ENCODE measurements at regions not wholly inside any gene's neighbourhood (a gene's known extent, or its start where the extent isn't known, plus 50 kb on each side); places are given as distances from the start of the nearest gene placed in this dataset.
"Not testable (repeated sequence)": the region's sequence is repeated elsewhere in the genome, so short reads cannot be mapped to it uniquely, and the experiment has no call there.

DNA sequence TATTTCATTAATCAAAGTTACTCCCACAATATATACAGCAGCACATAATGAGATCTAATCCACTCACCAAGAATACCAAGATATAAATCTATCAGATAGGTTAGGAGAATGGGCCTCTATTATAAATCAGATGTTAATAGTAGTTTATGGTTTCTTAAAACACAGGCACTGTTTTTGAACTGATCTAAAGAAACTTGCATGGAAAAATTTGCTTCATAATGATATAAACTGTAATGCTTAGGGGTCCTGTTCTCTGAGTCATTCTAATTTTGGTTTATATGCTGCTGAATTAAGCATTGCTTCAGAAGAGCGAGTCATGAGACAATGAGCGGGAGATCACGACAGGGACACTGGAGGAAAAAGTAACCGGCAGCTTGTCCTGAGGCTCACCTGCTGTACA is 113.3 kb upstream of the OTUD4 start:
- no peak for DNase-seq

DNA sequence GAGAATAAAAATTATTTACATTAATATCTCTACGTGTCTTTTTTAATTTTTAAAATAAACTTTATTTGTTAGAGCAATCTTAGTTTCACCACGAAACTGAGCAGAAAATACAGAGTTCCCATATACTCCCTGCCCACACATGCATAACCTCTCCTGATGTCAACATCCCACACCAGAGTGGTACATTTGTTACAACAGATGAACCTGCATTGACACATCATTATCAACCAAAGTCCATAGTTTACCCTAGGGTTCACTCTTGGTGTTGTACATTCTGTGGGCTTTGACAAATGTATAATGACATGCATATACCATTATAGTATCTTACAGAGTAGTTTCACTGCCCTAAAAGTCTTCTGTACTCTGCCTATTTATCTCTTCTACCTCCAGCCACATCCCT is 110.6 kb upstream of the OTUD4 start:
- no peak for DNase-seq

GRCh38 chr4:145289403-145290076 is 109.2 kb upstream of the OTUD4 start:
- DNase-seq = no peak

- no peak for DNase-seq
These were observed 107.0 kb upstream of the OTUD4 start for GRCh38 chr4:145287351-145287750.

GRCh38 chr4:145285928-145286327 is 105.5 kb upstream of the OTUD4 start:
- DNase-seq = no peak

- no peak for DNase-seq
These were observed 103.5 kb upstream of the OTUD4 start for GRCh38 chr4:145283909-145284308.

DNA sequence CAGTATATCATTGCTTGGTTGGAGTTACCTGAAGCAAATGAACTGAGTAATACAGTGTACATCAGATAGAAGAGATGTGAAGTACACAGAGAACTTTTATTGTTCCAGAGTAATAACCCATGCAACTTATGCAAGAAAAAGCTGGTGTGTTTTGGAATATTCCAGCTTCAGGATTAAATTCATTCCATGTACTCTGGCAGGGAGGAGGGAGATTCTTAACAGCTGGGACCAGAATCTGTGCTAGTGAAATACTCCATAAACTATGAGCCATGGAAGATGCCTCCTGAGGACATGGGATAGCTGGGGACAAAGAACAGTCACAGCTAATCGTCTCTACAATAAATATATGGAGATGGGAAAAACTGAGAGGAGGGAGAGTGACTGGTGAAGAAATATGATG is 101.6 kb upstream of the OTUD4 start:
- DNase-seq = no peak

- DNase-seq = no peak
These were observed 100.8 kb upstream of the OTUD4 start for GRCh38 chr4:145281224-145281623.

DNA sequence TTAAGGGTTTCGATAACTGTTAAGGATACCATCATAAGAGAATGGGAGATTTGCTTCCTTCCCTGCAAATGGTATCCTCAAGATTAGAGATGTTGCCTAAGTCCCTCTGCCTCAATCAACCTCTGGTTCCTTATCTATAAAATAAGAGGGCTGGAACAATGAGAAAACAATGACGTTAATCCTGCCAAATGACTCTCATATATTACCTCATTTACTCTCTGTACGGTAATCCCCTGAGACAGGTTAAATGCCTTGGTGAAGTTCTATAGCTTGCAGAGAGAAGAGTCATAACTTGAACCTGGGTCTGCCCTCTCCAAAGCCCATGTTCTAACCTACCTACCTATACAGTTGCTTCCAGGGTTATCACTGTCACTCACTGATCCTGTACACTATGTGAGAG is 100.2 kb upstream of the OTUD4 start:
- DNase-seq = no peak

DNA sequence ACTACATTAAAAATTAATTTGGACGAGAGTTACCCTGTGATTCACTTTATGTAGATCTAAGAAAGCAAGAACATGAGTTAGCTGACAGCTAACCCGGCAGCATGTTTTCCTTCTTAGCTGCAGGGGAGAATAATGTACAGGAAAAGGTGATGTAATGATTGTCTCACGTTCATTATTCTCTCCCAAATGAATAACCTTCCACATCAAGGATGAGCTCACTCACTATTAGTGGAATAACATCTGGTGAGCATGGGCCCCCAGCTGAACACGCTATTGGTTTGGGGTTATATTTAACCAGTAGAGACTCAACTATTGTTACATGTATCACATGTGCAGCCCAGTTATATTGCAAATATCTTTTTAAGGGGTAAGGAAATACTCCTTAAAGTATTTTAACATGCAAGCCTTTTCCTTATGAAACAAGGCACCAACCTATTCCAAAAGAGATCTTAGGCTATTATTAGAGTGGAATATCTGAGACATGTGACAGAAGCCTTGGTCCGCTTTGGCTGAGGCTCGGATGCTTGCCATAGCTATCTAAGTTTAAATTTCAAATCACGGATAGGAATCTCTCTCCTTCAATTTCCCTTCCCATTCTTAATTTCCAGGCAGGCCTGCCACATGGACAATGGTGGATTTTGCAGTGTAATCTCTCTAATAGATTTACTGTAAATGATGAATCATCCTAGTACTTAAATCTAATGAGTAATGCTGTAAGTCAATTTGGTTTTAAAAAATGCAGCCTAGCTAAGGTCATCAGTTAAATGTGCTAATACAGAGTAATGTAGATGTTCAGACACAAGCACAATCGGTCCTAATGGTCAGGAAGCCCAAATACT is 99.0 kb upstream of the OTUD4 start:
- no peak for DNase-seq

GRCh38 chr4:145278341-145279121 is 98.1 kb upstream of the OTUD4 start:
- DNase-seq = peak; percentile 4

DNA sequence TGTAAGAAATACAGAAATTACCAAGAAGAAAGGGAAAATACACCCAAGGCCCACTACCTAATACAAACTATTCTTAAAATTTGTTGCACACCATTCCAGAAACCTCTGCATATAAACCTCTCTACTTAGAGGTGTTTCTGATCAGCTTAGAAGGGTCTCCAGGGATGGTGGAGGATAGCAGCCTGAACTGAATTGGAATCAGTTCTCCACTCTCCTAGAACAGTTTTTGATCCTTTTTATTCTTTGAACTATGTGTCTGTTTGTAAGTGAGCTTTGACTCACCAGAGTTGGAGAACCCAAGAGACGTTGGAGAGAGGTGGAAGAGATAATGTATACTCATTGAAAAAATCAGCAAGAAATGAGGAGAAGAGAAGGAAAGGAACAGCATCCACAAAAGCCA is 96.6 kb upstream of the OTUD4 start:
- DNase-seq = no peak

DNA sequence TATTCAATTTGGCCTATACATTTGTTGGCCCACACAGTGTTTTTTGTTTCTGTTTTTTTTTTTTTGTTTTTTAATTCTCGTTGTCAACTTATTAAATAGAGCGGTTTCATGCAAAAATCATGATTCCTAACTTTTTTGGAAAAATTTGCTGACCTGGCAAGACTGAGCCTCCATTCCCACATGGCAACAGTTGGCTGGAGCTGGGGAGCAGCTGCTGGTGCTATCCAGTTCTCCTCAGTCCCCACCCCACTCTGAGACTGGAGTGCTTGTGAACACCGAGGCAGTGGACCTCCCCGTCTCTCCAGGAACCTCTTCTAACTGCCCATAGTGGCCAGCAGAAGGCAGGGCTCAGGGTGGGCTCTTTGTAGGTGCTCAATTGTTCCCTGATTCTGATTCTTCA is 95.7 kb upstream of the OTUD4 start:
- DNase-seq = no peak

GRCh38 chr4:145271194-145271593 is 90.8 kb upstream of the OTUD4 start:
- DNase-seq = no peak

- no peak for DNase-seq
These were observed 86.5 kb upstream of the OTUD4 start for GRCh38 chr4:145266881-145267280.

DNA sequence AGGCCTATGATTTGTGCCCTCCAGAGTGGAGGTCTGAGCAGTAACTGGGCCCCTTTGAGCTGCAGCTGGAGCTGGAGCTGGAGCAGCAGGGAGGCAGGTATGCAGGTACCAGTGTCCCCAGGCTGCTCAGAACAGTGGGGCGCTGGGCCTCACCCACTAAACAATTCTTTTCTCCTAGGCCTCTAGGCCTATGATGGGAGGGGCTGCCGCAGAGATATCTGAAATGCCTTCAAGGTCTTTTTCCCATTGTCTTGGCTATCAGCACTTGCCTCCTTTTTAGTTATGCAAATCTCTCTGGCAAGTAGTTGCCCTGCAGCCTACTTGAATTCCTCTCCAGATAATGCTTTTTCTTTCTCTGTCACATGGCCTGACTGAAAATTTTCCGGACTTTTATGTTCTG is 79.7 kb upstream of the OTUD4 start:
- DNase-seq = no peak

- not testable (repeated sequence) for DNase-seq
These were observed 74.9 kb upstream of the OTUD4 start for GRCh38 chr4:145255311-145255710.

DNA sequence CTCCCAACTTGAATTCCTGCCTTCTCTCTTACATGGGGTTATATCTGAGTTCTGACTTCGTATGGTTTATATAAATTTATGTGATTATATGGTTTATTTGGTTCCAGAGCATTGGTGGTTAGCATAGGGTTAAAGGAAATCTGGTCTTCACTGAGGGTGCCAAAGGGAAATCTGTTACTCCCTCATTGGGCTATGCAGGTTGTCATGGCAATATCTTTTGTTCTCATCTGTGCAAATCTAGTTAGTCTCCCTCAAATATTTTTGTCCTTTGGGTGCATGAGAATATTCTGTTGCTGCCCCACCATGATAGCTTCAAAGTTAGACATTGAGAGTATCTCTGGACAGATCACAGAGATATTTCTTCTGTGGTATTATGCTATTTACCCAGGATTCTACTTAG is 71.8 kb upstream of the OTUD4 start:
- no peak for DNase-seq

DNA sequence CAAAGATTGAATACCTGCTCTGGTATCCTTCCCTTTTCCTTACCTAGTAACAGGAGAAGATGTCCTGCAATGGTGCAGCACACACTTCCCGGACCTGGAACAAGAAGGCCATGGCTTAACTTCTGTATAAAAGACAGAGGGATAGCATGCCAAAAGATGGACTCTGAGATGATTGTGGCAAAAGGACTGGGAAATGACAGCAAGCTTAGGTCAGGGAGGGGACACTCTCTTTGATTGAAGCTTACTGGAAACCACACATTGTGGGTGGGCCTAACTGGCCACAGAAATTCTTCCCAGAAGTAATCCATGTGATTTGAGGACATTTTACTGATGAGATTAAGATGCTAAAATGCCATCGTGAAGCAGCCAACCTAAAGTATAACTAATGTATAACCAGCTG is 71.0 kb upstream of the OTUD4 start:
- DNase-seq = no peak

- no peak for DNase-seq
These were observed 68.6 kb upstream of the OTUD4 start for GRCh38 chr4:145248971-145249370.

DNA sequence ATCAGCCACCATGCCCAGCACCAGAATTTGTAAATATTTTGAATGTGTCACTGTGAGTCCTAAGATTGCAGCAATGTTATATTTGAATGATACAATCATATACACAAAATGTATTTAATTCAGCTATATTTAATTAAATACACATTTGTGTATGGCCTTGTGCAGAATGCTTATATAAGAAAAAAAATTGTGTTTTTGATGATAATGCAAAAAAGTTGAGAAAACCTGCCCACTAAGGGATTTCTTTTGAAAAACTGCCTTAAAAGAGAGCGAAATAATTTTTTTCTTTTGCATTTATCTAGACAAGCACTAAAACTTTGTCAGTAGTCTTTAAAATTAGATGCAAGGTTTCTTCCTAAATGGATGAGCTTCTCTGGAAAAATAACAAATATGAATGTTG is 68.1 kb upstream of the OTUD4 start:
- DNase-seq = no peak

DNA sequence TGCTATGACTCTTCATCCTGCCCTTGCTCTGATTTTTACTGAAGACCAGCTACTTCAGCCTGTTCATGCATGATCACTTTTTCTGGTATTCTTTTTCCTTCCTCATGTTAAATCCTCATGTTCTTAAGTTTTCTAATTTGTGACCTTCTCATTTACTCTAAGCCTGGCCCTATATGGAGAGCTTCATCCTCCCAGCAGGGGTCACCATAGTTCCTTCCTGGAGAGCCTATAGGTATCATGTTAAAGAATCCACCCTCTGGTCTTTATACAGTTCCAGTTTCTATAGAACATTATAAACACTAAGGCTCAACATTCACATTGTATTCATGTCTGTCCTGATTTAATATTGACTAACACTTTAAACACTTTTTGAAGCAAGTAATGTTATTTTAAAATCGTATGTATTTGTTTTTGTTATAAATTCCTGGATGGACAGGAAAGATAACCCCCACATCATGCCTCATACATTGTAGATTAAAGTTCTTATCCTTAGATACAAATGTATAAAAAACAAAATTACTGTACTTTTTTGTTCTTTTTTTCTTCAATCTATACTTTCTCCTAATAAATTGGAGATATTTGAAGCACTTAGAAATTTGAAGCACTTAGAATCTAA is 53.8 kb upstream of the OTUD4 start:
- peak; percentile 72 for DNase-seq

Data from hematopoietic multipotent progenitor cell treated with erythropoietin and hydrocortisone succinate and interleukin-3 and kit ligand, for 8 days (in vitro differentiated cells).